HG02588 (cell line): ENCODE measurements at regions not wholly inside any gene's neighbourhood (a gene's known extent, or its start where the extent isn't known, plus 50 kb on each side); places are given as distances from the start of the nearest gene placed in this dataset.
"Not testable (repeated sequence)": the region's sequence is repeated elsewhere in the genome, so short reads cannot be mapped to it uniquely, and the experiment has no call there.

Source experiments
- ATAC-seq: cut with Tn5 transposase; IDR thresholded peaks from one replicate; pipeline ENCODE4 v1.9.1; 2021; ENCODE audit warnings: mild to moderate bottlenecking, moderate library complexity; ENCODE audit not compliant: unreplicated experiment

DNA sequence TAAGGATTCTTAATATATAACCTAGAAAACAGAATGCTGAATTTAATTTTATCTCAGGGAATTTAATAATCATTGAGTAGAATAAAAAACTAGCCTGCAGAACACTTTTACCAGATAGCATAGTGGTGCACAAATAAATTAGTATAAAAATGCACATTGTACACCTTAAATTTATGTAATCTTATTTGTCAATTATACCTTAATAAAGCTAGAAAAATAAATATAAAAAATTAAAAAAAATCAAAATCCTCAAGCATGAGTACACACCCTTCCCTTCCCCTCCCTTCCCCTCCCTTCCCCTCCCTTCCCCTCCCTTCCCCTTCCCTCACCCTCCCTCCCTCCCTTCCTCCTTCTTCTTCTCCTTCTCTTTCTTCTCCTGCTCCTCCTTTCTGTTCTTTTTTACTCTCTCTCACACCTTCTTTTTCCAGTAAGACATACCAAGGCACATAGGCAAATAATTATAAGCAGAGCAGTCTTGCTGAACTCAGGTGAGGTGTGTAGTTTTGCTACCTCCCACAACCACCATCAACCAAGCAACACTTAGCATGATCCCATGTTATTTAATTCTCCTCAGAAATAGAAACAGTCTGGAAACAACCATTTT is 1395.0 kb downstream of the ZPLD1 start:
- ATAC-seq = no peak

DNA sequence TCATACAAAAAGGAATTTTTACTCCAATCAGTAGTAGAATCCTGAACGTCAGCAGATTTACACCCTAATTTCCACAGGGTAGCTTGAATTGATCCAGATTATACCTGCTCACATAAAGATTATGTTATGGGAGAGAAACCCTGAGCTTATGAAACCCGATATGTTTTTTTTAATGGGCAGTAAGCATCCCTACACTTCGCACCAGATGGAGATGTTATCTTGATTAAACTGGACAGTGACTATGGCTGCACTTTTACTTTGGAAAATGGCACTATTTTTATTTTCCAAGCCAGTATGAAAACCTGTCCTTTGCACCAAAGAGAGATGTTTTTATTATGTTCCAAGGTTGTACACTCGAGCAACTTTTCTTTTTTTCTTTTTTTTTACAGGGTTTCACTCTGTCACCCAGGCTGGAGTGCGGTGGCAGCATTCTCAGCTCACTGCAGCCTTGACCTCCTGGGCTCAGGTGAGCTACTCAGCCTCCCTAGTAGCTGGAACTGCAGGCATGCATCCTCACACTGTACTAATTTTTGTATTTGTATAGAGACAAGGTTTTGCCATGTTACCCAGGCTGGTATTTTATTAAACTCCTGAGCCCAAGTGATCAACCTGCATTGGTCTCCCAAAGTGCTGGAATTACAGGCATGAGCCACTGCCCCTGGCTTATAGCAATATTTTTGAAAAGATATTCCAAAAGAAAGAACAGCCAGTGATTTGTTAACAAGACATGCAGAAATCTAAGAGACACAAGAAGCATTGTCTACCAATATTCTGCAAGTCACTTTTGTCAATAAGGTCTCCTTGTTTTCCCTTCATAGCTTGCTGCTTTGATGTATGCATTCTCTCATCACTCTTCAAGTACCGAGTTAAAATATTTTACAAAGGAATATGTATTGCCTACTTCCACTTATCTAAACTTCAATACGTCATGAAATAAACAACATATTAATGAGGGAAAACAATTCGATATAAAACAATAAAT is 1412.6 kb downstream of the ZPLD1 start:
- ATAC-seq = no peak

DNA sequence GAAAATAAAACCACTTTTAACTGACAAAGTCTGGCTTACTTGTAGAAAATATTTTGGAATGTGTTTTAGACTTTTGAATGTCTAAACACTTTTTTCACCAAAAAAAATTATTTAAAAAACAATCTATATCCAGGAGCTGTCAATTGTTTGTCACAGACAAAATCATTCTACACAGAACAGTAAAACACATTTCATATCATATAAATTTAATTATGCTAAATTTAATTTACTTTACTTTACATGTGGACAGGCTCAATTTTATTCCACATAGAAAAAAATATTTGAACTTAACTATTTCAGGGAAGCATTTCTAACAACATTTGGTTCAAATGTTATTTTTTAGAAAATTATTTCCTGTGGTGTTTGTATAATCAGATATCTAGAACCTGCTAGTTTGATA is 1417.0 kb downstream of the ZPLD1 start:
- no peak for ATAC-seq

DNA sequence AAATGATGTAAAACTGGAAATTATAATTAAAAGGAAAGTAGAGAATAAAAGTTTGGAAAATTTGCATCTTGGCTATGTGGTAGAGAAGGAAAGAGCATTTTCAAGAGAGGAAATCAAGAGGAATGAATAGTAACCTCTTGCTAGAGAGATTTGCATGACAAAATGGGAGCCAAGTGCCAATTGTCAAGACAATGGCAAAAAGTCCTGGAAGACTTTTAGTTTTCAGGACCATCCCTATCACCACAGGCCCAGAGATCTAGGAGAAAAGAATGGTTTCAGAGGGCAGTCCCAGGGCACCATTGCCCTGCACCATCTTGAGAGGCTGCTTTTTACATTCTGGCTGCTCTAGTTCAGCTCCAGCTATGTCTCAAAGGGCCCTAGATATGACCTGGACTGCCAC is 1427.6 kb downstream of the ZPLD1 start:
- ATAC-seq = no peak

DNA sequence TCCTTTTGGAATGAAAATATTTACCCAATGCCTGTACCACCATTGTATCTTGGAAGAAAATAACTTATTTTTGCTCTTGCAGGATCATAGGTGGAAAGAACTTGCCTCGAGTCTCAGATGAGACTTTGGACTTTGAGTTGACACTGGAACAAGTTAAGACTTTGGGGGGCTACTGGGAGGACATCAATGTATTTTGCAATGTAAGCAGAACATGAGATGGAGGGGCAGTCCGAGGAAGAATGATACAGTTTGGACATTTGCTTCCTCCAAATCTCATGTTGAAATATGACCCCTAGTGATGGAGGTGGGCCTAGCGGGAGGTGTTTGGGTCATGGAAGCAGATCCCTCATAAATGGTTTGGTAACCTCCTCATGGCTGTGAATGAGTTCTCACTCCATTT is 1428.6 kb downstream of the ZPLD1 start:
- ATAC-seq = no peak

- ATAC-seq = no peak
These were observed 1431.3 kb downstream of the ZPLD1 start for GRCh38 chr3:103866113-103866512.

GRCh38 chr3:103873021-103873420 is 1438.2 kb downstream of the ZPLD1 start:
- ATAC-seq = no peak

GRCh38 chr3:103873897-103874545 is 1439.2 kb downstream of the ZPLD1 start:
- no peak for ATAC-seq

DNA sequence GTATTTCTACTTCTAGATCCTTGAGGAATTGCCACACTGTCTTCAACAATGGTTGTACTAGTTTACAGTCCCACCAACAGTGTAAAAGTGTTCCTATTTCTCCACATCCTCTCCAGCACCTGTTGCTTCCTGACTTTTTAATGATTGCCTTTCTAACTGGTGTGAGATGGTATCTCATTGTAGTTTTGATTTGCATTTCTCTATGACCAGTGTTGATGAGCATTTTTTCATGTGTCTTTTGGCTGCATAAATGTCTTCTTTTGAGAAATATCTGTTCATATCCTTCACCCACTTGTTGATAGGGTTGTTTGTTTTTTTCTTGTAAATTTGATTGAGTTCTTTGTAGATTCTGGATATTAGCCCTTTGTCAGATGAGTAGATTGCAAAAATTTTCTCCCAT is 1447.0 kb downstream of the ZPLD1 start:
- ATAC-seq = not testable (repeated sequence)

- no peak for ATAC-seq
These were observed 1454.9 kb downstream of the ZPLD1 start for GRCh38 chr3:103889675-103890074.

GRCh38 chr3:103894162-103894822 is 1459.5 kb downstream of the ZPLD1 start:
- no peak for ATAC-seq

DNA sequence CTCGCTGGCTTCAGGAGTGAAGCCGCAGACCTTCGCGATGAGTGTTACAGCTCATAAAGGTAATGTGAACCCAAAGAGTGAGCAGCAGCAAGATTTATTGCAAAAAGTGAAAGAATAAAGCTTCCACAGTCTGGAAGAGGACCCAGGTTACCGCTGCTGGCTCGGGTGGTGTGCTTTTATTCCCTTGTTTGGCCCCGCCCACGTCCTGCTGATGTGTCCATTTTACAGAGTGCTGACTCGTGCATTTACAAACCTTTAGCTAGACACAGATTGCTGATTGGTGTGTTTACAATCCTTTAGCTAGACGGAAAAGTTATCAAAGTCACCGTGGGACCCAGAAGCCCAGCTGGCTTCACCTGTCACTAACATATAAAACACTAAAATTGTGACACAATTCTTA is 1464.5 kb downstream of the ZPLD1 start:
- no peak for ATAC-seq

DNA sequence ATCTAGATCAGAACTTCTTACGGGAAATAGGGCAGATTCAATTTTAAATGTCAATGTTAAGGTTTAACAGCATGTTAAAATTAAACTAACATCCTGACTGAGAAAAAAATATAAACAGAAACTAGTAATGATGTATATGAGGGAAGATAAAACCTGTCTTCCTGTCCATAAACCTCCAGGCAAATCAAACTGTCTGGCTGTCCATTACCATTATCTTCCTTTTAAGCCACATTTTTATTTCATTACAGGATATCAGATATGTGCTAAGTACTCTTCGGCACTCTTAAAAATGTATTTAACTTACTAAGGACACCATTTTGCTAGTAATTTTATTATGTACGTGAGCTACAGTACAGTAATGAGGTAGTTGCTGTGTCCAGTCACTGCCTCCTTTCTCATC is 1461.7 kb upstream of the ALCAM start:
- ATAC-seq = no peak

DNA sequence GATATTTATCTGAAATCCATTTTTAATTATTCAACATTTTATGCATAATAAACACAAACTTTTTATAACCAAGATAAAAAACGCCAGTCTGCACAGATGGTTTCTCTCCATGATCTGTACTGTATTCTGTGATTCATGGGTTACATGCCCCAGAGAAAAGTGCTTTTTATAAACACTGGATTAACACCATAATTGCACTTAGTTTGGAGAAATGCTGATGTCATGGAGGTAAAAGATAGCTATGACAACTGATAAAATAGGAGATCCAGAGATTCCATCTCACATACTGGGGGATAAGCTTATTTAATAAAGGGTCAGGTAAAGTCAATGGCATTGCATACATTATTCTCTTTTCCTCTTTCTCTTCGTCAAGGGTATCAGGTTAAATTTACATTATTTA is 1460.4 kb upstream of the ALCAM start:
- no peak for ATAC-seq

DNA sequence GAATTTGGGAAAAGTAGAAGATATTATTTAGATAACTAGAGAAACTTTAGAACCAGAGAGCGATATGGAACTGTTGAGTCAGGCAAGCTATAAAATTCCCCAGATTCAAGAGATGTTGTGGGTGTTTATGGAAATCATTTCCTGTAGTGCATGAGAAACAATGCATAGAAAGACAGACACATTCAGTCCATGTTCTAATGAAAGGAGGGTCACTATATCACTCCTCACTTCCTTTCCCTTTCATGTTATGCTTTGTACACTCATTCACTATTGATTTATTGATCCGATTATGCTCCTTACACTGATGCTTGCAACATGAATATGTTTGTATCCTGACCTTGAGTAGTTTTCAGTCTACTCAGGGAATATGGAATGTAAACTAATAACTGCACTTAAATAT is 1459.9 kb upstream of the ALCAM start:
- ATAC-seq = no peak

GRCh38 chr3:103907567-103907966 is 1459.1 kb upstream of the ALCAM start:
- ATAC-seq = no peak

DNA sequence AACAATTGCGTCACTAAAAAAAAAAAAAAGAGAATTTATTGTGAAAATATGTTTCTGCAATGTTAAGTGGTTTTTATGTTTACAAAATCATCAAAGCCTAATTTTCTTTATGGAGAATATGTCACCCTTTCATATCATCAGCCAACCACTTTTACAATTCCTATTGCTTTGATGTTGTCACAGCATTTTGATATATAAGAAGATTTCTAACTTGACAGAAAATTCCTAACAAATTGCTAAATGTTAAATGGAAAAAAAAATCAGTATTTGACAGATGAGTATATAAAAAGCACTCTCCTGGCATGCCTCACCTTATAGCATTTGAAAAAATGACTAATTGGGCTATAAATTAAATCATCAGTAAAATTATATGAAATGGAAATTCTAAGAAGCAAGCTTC is 1457.3 kb upstream of the ALCAM start:
- no peak for ATAC-seq

DNA sequence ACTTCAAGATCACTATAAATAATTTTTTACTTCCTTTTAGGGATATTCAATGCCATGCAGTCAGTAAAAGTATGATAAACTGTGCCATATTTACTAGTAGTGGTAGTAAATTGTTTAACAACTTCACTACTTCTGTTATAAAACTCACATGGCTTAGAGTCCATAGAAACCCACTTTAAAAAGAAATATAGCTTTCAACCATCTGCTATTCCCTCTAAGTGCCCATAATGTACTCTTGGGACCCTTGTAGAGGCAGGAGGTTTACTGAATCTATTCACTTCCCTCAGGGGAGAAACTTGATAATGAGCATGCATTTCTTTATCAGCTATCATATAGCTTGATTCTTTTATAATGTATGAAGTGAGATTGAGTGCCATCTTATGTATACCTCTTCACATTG is 1448.4 kb upstream of the ALCAM start:
- ATAC-seq = no peak

- ATAC-seq = no peak
These were observed 1447.4 kb upstream of the ALCAM start for GRCh38 chr3:103919327-103919726.

DNA sequence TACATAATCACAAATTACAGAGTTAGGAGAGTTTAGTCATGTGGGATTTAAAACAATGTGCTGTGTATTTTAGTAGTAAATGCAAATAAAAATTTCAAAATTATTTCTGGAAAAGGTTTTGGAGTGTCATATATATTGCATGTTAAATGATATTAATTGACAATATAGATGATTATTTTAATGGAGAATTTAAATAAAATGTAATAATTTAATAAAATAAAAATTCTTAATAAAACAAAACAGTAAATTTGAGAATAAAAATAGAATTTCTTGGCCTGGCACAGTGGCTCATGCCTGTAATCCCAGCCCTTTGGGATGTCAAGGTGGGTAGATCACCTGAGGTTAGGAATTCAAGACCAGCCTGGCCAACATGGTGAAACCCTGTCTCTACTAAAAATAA is 1442.8 kb upstream of the ALCAM start:
- ATAC-seq = no peak

DNA sequence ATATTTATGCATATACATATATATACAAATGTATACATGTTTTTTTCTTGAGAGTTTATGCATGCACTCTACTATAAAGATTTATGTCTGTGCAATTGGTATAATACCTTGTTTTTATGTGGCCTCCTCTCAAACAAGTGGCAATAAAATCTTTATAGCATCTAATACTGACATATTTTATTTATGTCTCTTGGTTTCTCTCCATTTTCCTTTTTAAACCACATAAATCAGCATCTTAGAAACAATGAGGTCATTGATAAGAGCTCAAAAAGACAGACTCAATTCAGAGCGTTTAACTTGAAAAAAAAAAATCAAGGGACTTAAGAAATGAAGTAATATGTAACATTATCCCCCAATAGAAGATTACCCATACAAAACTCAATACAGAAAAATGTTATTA is 1442.2 kb upstream of the ALCAM start:
- no peak for ATAC-seq
